ENCODE measurements at regions not wholly inside any gene's neighbourhood (a gene's known extent, or its start where the extent isn't known, plus 50 kb on each side); places are given as distances from the start of the nearest gene placed in this dataset.

DNA sequence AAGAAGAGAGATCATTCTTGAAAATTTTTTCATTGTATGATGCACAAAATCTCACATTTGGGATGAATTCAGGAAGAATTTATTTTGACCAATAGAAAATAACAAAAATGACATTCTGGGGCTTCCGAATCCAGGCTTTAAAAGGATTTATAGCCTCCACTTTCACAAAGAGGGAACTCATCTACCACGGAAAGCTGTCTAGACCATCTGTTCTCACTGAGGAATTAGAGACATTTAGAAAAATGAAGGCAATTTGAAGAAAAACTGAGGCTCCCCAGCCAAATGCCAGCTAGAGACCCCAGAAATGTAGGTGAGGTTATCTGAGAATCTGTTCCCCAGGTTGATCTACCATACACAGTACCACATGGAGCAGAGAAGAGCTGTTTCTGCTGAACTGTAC is 464.3 kb downstream of the TMA16 start:
- Mint-ChIP-seq H3K27ac (no peak overlapping the region), H3K9me3 (peaks cover 6% of the 10 kb centered on the region), H3K27me3 (ENCODE audit: low read depth) (no peaks in the 10 kb centered on the region), H3K4me1 (no peaks in the 10 kb centered on the region), H3K4me3 (no peak overlapping the region), H3K36me3 (no peaks in the 10 kb centered on the region)
- DNase-seq (ENCODE audit: low spot score in 2 of 2, unreplicated experiment in 2 of 2), result no peak
- TF ChIP-seq, protein P1, sequence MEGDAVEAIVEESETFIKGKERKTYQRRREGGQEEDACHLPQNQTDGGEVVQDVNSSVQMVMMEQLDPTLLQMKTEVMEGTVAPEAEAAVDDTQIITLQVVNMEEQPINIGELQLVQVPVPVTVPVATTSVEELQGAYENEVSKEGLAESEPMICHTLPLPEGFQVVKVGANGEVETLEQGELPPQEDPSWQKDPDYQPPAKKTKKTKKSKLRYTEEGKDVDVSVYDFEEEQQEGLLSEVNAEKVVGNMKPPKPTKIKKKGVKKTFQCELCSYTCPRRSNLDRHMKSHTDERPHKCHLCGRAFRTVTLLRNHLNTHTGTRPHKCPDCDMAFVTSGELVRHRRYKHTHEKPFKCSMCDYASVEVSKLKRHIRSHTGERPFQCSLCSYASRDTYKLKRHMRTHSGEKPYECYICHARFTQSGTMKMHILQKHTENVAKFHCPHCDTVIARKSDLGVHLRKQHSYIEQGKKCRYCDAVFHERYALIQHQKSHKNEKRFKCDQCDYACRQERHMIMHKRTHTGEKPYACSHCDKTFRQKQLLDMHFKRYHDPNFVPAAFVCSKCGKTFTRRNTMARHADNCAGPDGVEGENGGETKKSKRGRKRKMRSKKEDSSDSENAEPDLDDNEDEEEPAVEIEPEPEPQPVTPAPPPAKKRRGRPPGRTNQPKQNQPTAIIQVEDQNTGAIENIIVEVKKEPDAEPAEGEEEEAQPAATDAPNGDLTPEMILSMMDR (IDR thresholded peaks at IDR 0.05; ENCODE audit: unreplicated experiment), result no peak

DNA sequence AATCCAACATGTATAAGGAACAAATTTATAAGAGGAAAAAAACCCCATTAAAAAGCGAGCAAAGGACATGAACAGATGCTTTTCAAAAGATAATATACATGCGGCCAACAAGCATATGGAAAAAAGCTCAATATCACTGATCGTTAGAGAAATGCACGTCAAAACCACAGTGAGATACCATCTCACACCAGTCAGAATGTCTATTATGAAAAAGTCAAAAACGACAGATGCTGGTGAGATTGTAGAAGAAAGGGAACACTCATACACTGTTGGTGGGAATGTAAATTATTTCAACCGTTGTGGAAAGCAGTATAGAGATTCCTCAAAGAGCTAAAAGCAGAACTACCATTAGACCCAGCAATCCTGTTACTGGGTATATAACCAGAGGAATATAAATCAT is 465.4 kb downstream of the TMA16 start:
- TF ChIP-seq, protein P1 (IDR thresholded peaks at IDR 0.05; ENCODE audit: unreplicated experiment), result no peak
- H3K27me3 Mint-ChIP-seq (ENCODE audit: low read depth), result no peaks in the 10 kb centered on the region
- DNase-seq (ENCODE audit: low spot score in 2 of 2, unreplicated experiment in 2 of 2), result no peak
- no peaks in the 10 kb centered on the region for H3K4me1 Mint-ChIP-seq
- H3K4me3 Mint-ChIP-seq, result no peak overlapping the region
- H3K9me3 Mint-ChIP-seq, result peaks cover 6% of the 10 kb centered on the region
- no peak overlapping the region for H3K27ac Mint-ChIP-seq
- H3K36me3 Mint-ChIP-seq, result no peaks in the 10 kb centered on the region

DNA sequence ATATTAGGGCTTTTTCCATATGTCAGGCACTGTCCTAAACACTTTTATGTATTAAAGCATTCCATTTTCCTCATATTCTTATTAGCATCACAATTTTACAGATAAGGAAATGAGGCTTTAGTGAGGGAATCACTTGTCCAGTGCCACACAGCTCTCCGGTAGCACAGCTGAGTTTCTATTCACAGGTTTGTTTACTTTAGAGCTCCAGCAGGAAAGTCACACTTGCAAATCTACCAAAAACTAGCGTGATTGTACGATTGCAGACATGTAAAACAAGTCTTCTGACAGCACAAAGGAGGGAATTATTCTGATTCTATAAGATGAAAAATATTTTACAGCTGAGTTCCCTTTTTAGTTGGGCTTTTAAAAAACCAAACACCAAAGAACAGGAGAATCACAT is 472.1 kb downstream of the TMA16 start:
- Mint-ChIP-seq H3K4me3 (no peak overlapping the region), H3K27ac (no peak overlapping the region), H3K4me1 (peaks cover 2% of the 10 kb centered on the region), H3K27me3 (ENCODE audit: low read depth) (no peaks in the 10 kb centered on the region), H3K9me3 (no peaks in the 10 kb centered on the region), H3K36me3 (no peaks in the 10 kb centered on the region)
- TF ChIP-seq, protein P1 (IDR thresholded peaks at IDR 0.05; ENCODE audit: unreplicated experiment), result no peak
- no peak for DNase-seq (ENCODE audit: low spot score in 2 of 2, unreplicated experiment in 2 of 2)

DNA sequence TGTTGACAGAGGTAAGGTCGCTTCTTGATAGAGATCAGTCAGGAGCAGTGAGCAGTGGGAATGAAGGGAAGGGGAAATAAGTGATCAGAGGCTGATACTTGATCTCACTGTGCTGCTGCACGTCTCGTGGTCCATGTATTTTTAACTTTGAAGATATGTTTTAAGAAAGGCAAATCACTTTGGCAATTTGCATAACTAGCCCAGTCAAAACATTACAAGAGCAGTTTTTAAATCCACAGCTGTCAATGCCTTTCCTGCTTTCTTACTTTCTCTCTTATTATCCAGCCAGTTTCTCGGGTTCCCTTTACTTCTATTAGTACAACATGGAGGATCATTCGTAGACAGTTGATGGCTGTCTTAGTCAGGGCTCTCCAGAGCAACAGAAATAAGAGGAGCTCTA is 472.8 kb downstream of the TMA16 start:
- DNase-seq (ENCODE audit: low spot score in 2 of 2, unreplicated experiment in 2 of 2), result no peak
- H3K9me3 Mint-ChIP-seq, result no peaks in the 10 kb centered on the region

DNA sequence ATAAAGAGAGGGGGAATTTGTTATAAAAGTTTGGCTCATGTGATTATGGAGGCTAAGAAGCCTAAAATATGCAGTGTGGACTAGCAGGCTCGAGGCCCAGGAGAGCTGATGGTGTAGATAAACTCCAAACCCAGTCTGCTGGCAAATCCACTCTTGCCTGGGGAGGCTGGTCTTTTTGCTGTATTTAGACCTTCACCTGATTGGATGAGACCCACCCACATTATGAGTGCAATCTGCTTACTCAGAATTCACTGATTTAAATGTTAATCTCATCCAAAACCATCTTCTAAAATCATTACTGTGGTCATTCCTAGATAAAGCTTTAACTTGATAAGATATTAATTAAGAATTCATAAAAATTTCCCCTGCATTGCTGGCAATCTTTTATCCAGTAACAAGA is 473.2 kb downstream of the TMA16 start:
- TF ChIP-seq, protein P1 (IDR thresholded peaks at IDR 0.05; ENCODE audit: unreplicated experiment), result no peak
- H3K27ac Mint-ChIP-seq, result no peak overlapping the region
- H3K27me3 Mint-ChIP-seq (ENCODE audit: low read depth), result no peaks in the 10 kb centered on the region
- no peaks in the 10 kb centered on the region for H3K9me3 Mint-ChIP-seq
- peaks cover 2% of the 10 kb centered on the region for H3K4me1 Mint-ChIP-seq
- H3K4me3 Mint-ChIP-seq, result no peak overlapping the region
- DNase-seq (ENCODE audit: low spot score in 2 of 2, unreplicated experiment in 2 of 2), result no peak
- H3K36me3 Mint-ChIP-seq, result no peaks in the 10 kb centered on the region

More for the DNA sequence above, 472.8 kb downstream of the TMA16 start:
- no peaks in the 10 kb centered on the region for H3K36me3 Mint-ChIP-seq
- TF ChIP-seq, protein P1 (IDR thresholded peaks at IDR 0.05; ENCODE audit: unreplicated experiment), result no peak
- no peaks in the 10 kb centered on the region for H3K27me3 Mint-ChIP-seq (ENCODE audit: low read depth)
- H3K4me1 Mint-ChIP-seq, result peaks cover 2% of the 10 kb centered on the region
- no peak overlapping the region for H3K27ac Mint-ChIP-seq
- H3K4me3 Mint-ChIP-seq, result no peak overlapping the region

DNA sequence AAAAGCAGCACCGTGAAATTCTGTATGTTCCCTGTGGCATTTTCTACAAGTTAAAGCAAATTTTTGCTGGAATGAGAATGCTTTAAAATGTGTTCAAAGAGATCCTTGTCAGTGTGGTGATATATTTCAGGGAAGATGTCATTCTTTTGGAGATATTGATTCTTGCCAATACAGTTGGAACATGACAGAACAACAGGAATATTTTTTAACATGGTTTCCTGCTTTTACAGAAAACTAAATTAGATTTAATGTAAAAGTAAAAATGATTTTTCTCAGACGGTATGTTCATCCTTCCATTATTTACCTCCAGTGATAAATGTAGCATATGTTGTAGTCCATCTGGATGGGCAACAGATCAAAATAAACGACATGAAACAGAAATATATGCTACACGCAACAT is 474.8 kb downstream of the TMA16 start:
- H3K36me3 Mint-ChIP-seq, result no peaks in the 10 kb centered on the region
- H3K9me3 Mint-ChIP-seq, result no peaks in the 10 kb centered on the region
- DNase-seq (ENCODE audit: low spot score in 2 of 2, unreplicated experiment in 2 of 2), result no peak
- no peak overlapping the region for H3K4me3 Mint-ChIP-seq
- no peak overlapping the region for H3K27ac Mint-ChIP-seq
- TF ChIP-seq, protein P1 (IDR thresholded peaks at IDR 0.05; ENCODE audit: unreplicated experiment), result no peak
- no peaks in the 10 kb centered on the region for H3K27me3 Mint-ChIP-seq (ENCODE audit: low read depth)
- peaks cover 2% of the 10 kb centered on the region for H3K4me1 Mint-ChIP-seq
